ENCODE measurements at regions not wholly inside any gene's neighbourhood (a gene's known extent, or its start where the extent isn't known, plus 50 kb on each side); places are given as distances from the start of the nearest gene placed in this dataset.

DNA sequence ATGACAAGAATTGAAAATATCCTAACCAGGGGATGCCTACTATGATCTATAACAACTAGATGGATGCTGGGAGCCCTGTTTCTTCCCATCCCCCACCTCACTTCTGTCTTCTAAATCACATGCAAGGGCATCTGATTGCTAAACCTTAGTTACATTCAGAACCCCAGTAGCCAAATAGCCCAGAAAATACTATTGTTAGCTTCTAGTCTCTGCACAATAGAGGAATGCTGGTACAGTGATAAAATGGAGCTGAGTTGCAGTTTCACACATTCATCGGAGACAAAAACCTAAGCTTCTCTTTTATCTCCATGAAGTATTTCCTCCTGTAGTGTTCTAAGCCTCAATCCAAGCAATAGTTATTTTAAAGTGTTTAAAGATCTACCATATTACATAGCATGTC is 942.9 kb downstream of the RPS29 start:
- no peak overlapping the region for H3K27ac Mint-ChIP-seq
- no peaks in the 10 kb centered on the region for H3K27me3 Mint-ChIP-seq (ENCODE audit: low read depth)
- no peak for DNase-seq (ENCODE audit: low spot score in 2 of 2, unreplicated experiment in 2 of 2)
- H3K36me3 Mint-ChIP-seq = no peaks in the 10 kb centered on the region
- H3K9me3 Mint-ChIP-seq = peaks cover 32% of the 10 kb centered on the region
- H3K4me1 Mint-ChIP-seq = peaks cover 13% of the 10 kb centered on the region
- TF ChIP-seq, protein P1, sequence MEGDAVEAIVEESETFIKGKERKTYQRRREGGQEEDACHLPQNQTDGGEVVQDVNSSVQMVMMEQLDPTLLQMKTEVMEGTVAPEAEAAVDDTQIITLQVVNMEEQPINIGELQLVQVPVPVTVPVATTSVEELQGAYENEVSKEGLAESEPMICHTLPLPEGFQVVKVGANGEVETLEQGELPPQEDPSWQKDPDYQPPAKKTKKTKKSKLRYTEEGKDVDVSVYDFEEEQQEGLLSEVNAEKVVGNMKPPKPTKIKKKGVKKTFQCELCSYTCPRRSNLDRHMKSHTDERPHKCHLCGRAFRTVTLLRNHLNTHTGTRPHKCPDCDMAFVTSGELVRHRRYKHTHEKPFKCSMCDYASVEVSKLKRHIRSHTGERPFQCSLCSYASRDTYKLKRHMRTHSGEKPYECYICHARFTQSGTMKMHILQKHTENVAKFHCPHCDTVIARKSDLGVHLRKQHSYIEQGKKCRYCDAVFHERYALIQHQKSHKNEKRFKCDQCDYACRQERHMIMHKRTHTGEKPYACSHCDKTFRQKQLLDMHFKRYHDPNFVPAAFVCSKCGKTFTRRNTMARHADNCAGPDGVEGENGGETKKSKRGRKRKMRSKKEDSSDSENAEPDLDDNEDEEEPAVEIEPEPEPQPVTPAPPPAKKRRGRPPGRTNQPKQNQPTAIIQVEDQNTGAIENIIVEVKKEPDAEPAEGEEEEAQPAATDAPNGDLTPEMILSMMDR (IDR thresholded peaks at IDR 0.05; ENCODE audit: unreplicated experiment) = no peak
- no peak overlapping the region for H3K4me3 Mint-ChIP-seq

DNA sequence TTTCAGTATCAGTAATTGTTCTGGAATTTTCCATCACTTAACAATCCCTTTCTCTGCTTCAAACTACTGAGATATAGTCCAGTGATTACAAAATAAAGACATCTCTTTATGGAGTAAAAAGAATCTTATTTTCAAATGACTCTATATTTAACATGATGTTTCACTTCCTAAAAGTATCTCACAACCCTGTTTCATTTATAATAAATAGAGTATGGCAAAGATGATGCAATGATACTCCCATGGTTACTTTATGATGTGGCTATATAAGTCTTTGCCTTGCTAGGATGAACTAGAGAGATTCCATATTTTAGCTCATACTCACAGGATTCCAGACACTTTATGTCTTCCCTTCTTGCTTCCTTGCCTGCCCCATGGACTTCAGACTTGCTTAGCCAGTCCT is 953.5 kb upstream of the MDGA2 start:
- Mint-ChIP-seq H3K27me3 (ENCODE audit: low read depth) (peaks cover 21% of the 10 kb centered on the region), H3K4me1 (peaks cover 6% of the 10 kb centered on the region), H3K36me3 (no peaks in the 10 kb centered on the region), H3K9me3 (no peaks in the 10 kb centered on the region), H3K4me3 (no peak overlapping the region), H3K27ac (no peak overlapping the region)
- TF ChIP-seq, protein P1 (IDR thresholded peaks at IDR 0.05; ENCODE audit: unreplicated experiment) = no peak
- no peak for DNase-seq (ENCODE audit: low spot score in 2 of 2, unreplicated experiment in 2 of 2)

DNA sequence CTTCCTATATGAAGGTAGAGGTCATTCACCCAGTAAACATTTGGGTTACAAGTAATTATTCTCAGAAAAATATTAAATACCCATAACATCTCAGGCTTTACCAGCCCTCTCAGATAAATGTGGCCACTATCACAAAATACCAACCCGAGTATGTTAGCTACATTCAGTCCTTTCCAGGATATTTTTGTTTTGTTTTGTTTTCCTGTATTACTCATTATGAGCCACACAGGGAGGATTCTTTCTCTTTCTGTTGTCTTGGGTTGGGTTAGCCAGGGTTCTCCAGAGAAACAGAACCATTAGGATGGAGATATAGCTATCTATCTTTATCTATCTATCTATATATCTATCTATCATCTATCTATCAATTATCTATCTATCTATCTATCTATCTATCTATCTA is 947.6 kb upstream of the MDGA2 start:
- Mint-ChIP-seq H3K4me3 (no peak overlapping the region), H3K9me3 (no peaks in the 10 kb centered on the region), H3K4me1 (peaks cover 4% of the 10 kb centered on the region), H3K27ac (no peak overlapping the region), H3K27me3 (ENCODE audit: low read depth) (peaks cover 3% of the 10 kb centered on the region), H3K36me3 (no peaks in the 10 kb centered on the region)
- TF ChIP-seq, protein P1 (IDR thresholded peaks at IDR 0.05; ENCODE audit: unreplicated experiment) = no peak
- no peak for DNase-seq (ENCODE audit: low spot score in 2 of 2, unreplicated experiment in 2 of 2)

DNA sequence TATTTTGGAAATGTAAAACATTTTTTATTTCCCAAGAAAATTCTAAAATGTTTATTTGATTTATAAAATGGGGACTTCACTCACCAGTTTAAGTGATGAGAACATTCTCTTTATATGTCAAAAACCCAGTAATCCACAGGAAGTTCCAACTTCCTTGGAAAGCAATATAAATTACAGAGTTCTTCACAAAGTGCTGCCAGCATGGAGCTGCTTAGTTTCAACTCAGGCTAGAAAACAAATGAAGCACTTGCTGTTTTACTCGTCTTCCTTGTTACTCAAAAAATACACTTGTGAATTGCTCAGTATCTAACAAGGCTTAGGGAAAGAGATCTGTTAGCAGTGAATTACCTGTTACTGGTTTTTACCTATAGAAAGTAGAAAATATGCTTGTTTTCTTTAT is 942.7 kb upstream of the MDGA2 start:
- TF ChIP-seq, protein P1 (IDR thresholded peaks at IDR 0.05; ENCODE audit: unreplicated experiment) = no peak
- H3K4me1 Mint-ChIP-seq = peaks cover 39% of the 10 kb centered on the region
- H3K4me3 Mint-ChIP-seq = no peak overlapping the region

DNA sequence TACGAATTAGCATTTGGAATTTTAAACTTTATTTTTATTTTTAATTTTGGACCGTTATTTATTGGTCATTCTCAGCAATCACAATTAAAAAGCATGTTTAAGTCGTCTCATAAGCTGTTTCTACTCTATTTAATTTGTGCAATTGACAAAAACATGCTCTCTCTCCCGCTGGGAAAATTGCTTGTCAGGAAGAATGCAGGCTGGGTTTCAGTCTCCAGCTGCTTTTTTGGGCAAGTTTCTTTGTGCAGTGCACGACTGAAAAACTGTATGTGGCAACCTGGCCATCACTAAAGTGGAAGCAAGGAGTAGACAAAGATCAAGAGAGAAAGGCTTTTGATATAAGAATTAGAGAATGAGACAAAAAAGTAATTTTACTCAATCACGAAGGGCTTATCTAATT is 941.5 kb upstream of the MDGA2 start:
- peaks cover 1% of the 10 kb centered on the region for H3K9me3 Mint-ChIP-seq
- H3K27me3 Mint-ChIP-seq (ENCODE audit: low read depth) = no peaks in the 10 kb centered on the region
- peak overlapping the region; percentile 62 for H3K27ac Mint-ChIP-seq
- no peak for DNase-seq (ENCODE audit: low spot score in 2 of 2, unreplicated experiment in 2 of 2)
- peaks cover under 1% of the 10 kb centered on the region for H3K36me3 Mint-ChIP-seq
- H3K4me3 Mint-ChIP-seq = no peak overlapping the region
- TF ChIP-seq, protein P1 (IDR thresholded peaks at IDR 0.05; ENCODE audit: unreplicated experiment) = no peak
- peaks cover 39% of the 10 kb centered on the region for H3K4me1 Mint-ChIP-seq

More for the DNA sequence above, 942.7 kb upstream of the MDGA2 start:
- no peaks in the 10 kb centered on the region for H3K36me3 Mint-ChIP-seq
- no peaks in the 10 kb centered on the region for H3K9me3 Mint-ChIP-seq
- no peaks in the 10 kb centered on the region for H3K27me3 Mint-ChIP-seq (ENCODE audit: low read depth)
- H3K27ac Mint-ChIP-seq = peak overlapping the region; percentile 13
- no peak for DNase-seq (ENCODE audit: low spot score in 2 of 2, unreplicated experiment in 2 of 2)

DNA sequence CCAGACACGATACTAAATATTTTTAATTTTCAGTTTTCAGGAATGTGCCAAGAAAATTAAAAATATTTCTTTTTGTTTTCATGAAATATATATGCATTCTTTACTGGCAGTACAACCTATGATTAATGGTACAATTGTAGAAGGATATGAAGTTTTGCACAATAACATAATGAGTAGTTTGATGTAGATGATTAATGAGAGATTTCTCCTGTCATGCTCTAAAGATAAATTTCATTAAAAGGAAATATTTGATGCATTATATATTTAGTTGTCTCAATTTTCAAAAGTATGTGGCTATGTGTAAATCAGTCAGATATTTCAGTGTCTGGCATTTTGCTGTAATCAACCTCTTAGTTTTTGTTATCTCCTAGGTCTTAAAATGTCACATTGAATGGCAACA is 940.2 kb upstream of the MDGA2 start:
- H3K4me3 Mint-ChIP-seq = no peak overlapping the region
- no peak for DNase-seq (ENCODE audit: low spot score in 2 of 2, unreplicated experiment in 2 of 2)
- TF ChIP-seq, protein P1 (IDR thresholded peaks at IDR 0.05; ENCODE audit: unreplicated experiment) = no peak
- peaks cover 39% of the 10 kb centered on the region for H3K4me1 Mint-ChIP-seq
- H3K27me3 Mint-ChIP-seq (ENCODE audit: low read depth) = no peaks in the 10 kb centered on the region
- H3K36me3 Mint-ChIP-seq = peaks cover 10% of the 10 kb centered on the region
- H3K27ac Mint-ChIP-seq = peak overlapping the region; percentile 81
- peaks cover 14% of the 10 kb centered on the region for H3K9me3 Mint-ChIP-seq
